Renal cortex interstitium (tissue), 11 donors: ENCODE measurements at regions not wholly inside any gene's neighbourhood (a gene's known extent, or its start where the extent isn't known, plus 50 kb on each side); places are given as distances from the start of the nearest gene placed in this dataset.
"Not testable (repeated sequence)": the region's sequence is repeated elsewhere in the genome, so short reads cannot be mapped to it uniquely, and the experiment has no call there.

Source experiments
- DNase-seq, 11 donors: peaks; one replicate each; pipeline ENCODE4 v3.0.0-alpha.2; 2013; ENCODE audit warnings: low read depth in 9 of 11, low spot score in 4 of 11; ENCODE audit errors: extremely low read depth in 1 of 11

DNA sequence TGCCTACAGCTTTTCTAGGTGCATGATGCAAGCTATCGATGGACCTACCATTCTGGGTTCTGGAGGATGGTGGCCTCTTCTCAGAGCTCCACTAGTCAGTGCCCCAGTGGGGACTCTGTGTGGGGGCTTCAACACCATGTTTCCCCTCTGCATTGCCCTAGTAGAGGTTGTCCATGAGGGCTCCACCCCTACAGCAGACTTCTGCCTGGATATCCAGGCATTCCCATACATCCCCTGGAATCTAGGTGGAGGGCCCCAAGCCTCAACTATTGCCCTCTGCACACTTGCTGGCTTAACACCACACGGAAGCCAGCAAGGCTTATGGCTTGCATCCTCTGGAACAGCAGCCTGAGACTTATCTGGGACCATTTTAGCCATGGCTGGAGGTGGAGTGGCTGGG lies 1299.9 kb upstream of the MIR17HG start:
- DNase-seq, result no peak

DNA sequence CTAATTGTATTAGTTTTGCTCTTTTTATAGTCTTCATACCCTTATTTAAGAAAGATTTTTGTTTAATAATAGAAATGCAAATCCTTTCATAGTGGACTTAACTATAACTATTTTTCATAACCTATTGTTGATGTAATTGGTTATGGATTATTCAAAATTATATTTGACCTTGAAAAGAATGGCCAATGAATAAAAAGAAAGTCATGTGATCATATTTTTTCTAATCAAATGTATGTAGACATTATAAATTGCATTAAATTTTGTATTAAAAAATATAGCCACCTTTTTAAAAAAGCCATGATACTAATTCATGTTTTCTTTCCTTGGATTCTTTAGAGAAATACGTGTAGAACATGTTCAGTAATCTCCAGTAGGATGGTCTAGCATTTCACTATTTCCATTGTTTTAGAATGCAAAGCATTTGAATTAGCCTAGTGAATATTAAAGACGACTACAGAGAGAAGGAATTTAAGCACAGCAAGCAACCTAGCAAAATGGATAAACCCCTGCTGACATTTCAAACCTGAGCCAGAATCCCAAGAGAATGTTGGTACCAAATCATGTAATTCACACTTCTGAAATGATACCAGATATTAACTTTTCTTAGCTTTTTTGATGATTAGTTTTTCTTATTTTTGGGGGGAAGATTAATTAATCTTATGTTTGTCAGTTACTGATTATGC lies 1297.4 kb upstream of the MIR17HG start:
- DNase-seq, result no peak

DNA sequence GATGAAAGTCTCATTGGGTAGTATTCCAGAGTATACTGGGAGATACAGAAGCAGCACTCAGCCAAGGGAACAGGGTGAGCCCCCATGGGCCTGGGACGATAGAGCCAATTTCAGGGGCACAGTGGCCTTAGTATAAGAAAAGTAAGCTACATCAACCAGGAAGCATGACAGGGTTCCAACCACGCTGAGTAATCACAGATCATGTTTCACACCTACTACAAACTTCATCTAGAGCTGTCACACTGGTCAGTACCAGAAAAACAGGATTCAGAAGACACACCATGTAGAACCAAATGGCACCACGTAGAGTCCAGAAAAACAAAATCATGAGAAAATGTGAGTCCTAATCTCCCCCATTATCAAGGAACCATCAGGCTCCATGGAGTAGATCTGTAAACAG lies 1292.4 kb upstream of the MIR17HG start:
- no peak for DNase-seq

DNA sequence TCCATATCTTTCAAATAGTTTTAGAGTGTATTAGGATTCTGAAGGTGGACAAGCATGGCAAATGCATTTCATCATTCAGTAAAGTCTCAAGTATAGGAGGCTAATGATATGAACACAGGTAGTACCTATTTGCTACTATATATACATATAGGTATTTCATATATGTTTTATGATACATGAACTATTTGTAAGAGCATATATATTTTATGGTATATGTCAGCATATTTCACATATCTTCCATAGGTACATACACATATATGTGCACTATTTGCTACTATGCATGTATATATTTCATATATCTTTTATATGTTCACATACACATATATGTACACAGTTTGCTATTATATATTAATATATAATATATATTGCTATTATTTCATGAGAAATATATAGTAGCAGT lies 1291.7 kb upstream of the MIR17HG start:
- DNase-seq, result no peak

DNA sequence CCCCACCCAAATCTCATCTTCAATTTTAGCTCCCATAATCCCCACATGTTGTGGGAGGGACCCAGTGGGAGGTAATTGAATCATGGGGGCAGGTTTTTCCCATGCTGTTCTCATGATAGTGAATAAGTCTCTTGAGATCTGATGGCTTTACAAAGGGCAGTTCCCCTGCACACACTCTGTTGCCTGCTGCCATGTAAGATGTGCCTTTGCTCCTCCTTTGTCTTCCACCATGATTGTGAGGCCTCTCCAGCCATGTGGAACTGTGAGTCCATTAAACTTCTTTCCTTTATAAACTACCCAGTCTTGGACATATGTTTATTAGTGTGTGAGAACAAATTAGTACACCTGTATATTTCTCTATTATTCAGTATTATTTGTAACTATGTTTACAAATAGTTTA lies 1283.3 kb upstream of the MIR17HG start:
- DNase-seq, result not testable (repeated sequence)

DNA sequence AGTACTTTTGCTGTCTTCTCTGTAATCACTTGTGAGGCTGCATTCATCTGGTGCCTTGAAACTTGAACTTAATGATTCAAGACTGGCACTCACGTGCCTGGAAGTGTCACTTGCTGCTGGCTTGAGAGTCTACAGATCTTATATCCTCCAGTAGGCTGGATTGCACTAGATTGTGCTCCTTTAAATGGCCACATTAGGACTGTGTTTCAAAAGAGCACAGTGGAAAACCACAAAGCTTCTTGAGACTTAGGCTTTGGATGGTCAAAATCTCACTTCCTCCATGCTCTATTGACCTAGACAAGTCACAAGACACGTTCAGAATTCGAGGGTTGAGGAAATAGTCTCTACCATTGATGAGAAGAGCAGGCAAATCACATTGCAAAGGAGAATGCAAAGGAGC lies 1278.8 kb upstream of the MIR17HG start:
- no peak for DNase-seq

DNA sequence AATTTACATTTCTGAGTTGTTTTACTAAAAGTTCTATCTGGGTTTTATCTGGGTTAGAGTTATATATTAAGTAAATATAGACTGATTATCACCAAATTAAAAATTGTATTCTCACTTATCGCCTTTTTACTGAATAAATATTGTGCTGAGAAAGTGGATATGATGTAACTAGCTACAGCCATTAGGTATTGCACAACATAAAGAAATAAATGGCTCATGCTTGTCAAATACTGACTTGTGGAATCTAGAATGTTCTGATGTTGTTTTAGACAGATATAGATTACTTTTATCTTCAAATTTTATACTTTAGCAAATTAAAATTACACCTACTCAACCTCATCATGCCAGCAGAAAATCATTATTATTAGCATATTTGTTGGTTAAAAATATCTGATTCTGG lies 1277.1 kb upstream of the MIR17HG start:
- DNase-seq, result no peak

DNA sequence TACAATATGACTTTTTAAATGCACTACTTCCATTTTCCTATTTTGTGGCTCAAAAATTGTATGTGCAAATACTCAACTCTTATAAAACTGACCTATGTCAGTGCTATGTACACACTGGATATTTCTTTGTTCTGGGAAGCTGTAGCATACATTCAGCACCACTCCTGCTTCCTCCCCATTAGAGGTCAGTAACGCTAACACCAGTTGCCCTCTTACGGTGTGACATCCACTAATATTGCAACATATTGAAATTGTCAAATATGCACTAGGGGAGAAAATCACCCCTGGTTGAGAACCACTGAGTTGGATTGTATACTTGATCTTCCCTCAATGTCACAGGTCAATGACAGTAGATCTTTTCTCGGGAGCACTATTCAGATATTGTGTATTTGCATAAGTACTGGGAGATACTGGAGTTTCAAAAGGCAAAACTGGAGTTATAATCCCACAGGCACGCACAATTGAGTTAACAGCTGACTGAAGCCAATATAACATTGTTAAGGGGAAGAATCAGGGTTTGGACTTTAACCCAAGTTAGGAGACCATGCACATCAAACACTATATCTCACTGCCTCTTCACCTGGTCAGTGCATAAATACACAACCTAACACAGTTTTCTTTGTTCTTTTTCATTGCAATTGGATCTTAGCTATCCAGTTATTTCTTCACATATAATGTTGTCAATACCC lies 1276.5 kb upstream of the MIR17HG start:
- no peak for DNase-seq

DNA sequence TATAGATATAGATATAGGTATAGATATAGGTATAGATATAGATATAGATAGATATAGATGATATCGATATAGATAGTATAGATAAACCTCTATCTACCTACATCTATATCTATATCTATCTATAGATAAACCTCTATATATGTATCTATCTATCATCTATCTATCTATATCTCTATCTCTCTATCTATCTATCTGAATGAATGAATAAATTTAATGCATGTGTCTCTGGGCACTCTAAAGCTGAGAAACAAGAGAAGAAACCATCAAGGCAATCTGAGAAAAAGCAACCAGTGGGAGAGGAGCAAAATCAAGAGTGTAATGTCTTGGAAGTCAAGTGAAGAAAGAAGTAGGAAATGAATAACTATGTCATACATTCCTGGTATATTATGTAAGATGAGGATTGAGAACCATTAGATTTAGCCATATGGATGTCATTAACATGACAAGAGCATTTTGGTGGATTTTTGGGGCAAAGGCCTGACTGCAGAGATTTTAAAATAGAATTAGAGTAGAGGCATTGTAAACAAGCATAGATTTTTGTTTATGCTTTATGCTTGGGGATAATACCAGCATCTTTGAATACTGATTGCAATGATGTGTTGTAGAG lies 1262.7 kb upstream of the MIR17HG start:
- no peak for DNase-seq

DNA sequence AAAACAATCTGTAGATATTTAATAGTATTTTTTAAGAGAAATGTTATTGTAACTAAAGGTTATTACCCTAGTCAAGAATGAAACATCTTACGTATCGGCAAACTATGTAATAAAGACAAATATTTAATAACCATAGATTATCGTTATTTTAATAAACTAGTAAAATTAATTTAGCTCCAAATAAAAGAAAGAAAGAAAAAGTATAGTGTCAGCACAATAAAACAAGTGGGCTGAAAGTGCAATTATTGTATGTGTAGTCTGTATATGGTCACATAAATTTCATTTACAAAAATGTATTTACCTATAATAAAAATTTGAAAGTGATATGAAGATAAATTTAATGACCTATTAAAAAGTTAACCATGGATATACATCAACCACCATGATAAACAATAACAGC lies 1258.4 kb upstream of the MIR17HG start:
- DNase-seq, result no peak

DNA sequence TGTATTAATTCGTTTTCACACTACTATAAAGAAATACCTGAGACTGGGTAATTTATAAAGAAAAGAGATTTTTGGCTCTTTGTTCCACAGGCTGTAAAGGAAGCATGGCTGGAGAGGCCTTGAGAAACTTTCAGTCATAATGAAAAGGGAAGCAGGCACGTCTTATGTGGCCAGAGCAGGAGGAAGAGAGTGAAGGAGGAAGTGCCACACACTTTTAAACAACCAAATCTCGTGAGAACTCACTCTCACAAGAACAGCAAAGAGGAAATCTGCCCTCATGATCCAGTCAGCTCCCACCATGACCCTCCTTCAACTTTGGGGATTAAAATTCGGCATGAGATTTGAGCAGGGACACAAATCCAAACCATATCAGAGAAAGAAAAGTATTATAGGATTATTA lies 1255.9 kb upstream of the MIR17HG start:
- no peak for DNase-seq

DNA sequence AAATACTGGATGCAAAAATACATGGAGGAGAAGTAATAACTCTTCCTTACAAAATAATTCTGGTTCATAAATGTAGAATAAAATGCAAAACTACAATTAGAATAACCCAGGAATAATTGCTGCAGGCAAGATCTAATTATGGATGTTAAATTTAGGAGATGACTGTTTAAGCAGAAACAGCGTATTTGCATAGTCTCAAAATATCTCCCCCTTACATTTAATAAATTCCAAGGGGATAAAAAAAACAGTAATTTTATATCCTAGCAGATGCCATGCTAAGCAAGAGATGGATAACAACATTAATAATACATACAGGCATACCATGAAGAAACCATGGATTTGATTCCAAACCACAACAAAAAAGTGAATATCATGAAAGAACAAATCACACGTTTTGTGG lies 1253.1 kb upstream of the MIR17HG start:
- DNase-seq, result no peak

DNA sequence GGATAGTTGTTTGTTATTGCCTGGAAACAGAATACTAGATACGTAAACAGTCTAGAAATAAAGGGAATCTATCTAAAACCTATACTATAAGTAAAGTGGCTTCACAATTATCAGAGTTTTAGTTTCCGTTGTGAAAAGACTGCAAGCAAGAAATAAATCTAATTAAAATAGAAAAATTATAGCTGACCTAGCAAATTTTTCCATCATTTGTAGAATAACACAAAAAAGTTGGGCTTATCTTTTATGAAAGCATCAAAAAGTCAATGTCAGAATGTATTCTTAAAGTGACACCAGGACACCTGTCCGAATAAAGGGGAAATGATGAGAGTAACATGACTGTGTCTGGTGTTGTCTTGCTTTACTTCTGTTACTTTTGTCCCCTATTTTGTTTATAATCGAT lies 1248.9 kb upstream of the MIR17HG start:
- DNase-seq, result no peak

DNA sequence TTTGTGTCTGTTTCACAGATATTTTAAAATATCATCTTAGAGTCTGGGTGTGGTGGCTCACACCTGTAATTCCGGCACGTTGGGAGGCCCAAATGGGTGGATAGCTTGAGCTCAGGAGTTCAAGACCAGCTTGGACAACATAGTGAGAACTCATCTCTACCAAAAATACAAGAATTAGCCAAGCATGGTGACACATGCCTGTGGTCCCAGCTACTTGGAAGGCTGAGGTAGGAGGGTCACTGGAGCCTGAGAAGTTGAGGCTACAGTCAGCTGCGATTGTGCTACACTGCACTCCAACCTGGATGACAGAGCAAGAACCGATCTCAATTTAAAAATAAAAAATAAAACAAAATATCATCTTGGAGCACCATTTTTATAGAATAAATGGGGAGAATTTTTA lies 1247.6 kb upstream of the MIR17HG start:
- DNase-seq, result no peak

DNA sequence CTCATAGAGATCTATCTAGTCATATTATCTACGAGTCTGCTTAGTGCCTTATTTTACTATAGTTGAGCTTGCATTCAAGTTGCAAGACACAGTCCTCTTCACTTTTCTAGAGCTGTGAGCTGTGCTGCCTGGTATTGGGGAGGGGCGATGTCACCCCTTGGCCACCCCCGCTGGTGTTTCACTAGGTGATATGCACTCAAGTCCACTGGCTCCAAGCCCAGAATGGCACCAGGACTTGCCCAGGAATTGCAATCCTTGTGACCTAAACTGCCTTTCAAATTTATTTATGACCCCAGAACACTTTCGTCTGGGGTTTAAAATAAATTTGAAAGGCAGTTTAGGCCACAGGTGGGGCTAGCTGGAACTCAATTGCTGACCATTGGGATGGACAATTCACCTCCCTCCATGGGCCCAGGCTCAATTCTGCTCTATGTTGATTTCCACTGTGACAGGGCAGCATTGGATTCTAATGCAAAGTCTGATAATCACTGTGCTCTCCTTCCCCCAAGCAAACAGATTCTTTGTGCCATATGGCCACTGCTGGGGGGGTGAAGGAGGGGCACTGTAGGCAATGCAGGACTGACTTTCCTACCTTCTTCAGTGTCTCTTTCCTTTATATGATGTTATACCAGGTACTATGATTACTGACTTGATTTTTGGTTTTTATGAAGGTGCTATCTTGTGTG lies 1244.2 kb upstream of the MIR17HG start:
- no peak for DNase-seq

DNA sequence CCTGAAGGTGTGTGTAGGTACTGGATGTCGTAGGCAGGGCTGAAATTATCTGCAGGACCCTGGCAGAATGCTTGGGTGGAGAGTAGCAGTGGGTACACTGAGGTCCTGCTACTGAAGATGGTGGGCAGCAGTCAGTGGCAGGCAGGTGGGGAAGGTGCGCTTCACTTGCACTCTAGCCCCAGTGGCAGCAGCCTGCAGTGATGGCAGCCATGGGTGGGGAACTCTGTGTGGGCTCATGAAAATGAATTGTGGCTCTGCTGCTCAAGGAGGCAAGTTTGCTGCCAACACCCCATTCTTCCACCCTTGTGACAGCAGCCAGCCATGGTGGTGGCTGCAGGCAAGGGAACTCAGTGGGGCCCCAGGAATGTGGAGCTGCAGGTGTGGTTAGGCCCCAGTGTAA lies 1242.7 kb upstream of the MIR17HG start:
- no peak for DNase-seq

DNA sequence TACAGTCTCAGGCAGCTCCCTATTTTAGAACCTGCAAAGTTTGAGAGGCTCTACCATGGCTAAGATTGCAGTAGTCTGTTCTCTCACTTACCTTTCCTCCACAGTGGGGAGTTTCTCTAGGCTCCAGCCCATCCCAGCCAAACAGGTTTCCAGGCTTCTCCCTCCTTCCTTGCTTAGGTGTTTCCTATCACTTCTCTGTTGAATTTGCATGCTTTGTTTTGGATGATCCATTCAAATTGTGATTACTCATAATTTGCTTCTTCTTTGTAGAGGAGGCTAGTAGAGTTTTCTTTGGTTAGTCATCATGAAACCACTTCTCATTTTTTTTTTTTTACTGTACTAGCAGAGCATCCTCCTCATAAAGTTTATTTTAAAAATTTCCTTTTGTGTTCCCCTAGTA lies 1242.2 kb upstream of the MIR17HG start:
- no peak for DNase-seq

DNA sequence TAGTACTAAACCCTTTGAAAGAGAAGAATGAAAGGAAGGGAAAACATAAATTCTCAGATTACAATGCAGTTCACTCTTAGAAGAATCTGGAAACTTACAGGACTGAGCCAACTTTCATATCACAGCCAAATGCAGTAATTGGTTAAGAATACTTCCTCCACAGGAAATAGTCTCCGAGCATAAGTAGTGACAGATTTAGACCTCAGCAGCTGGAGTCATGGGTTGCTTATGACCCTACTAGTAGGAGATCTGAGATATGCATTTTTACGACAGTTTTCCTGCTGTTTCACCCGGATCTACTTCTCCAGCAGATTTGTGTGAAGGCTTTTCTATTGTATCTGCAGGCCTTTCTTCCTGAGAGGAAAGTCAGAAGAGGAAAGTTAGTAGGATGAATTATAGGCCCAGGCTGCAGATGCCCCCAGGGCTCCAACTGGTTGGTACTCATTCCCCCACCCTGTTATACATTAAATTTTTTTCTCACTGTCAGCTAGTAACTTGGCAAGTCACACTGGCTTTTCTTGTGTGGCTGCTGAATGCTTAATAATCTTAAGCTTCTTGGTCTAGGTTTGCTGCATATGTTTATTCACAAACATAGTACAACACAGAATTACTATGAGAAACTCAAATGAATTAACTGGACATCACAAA lies 1241.5 kb upstream of the MIR17HG start:
- peak in 4 of 11 donors; percentile 1 to 16 (median 8) for DNase-seq

DNA sequence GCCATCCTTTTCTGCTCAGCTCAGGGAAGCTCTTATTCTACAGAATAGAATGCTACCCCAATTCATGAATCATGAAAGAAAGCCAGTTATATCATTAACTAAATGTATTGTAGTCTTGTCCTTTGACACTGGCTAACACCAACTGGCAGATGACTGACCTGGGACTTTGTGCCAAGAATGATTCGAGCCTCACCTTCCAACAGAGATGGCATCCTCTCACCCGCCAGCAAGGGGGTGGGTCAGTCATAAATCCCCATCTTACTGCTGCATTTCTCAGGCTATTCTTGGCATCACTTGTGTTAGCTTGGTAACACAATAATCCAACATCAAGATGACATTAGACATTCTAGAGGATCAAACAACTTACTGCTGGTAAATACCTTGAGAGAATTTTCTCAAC lies 1239.8 kb upstream of the MIR17HG start:
- no peak for DNase-seq

DNA sequence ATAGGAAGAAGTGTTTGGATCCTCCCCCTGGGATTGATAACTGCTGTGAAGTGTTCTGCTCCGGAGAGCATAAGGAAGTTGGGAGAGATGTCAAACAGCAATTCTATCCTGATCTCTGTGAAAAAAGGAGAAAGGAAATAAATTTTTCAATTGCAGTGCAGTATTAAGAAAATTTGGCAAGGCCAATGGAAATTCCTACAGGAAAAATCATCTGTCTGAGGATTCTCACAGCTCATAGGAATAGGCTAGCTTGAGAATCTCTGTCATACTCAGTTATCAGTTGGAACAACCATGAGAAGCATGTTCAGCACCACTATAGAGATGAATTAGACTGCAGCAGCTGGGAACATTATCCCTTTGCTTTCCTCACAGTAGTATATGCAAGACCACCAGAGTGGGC lies 1238.9 kb upstream of the MIR17HG start:
- DNase-seq, result no peak
